GM12892 (cell line): ENCODE measurements at regions not wholly inside any gene's neighbourhood (a gene's known extent, or its start where the extent isn't known, plus 50 kb on each side); places are given as distances from the start of the nearest gene placed in this dataset.

Experiments used
- POLR2A ChIP-seq: IDR thresholded peaks from 2 replicates; pipeline ENCODE4 v1.6.1; 2011; ENCODE audit warnings: low read depth, low read length, control low read depth
- TAF1 ChIP-seq: IDR thresholded peaks from 2 replicates; pipeline ENCODE4 v1.6.1; 2011; ENCODE audit warnings: low read depth, mild to moderate bottlenecking, control low read depth, low read length, borderline replicate concordance

GRCh38 chr1:219500327-219500897 lies 112.5 kb downstream of the ZC3H11B start:
- TF ChIP-seq POLR2A: no peak
- TF ChIP-seq TAF1: no peak
